Smooth muscle cell (in vitro differentiated cells): ENCODE measurements at regions not wholly inside any gene's neighbourhood (a gene's known extent, or its start where the extent isn't known, plus 50 kb on each side); places are given as distances from the start of the nearest gene placed in this dataset.

Experiments used
- DNase-seq: peaks from one replicate; lab custom pipeline; 2025; ENCODE audit not compliant: unreplicated experiment; lab: John Stamatoyannopoulos, UW
- H2AFZ ChIP-seq: fragments of 200-600 bp; sonication (generic); 2 replicates; pipeline ENCODE4 v1.6.0; 2016; ENCODE audit warnings: antibody characterized with exemption, low read depth, mild to moderate bottlenecking
- H3F3A ChIP-seq: fragments of 200-600 bp; sonication (generic); 2 replicates; pipeline ENCODE4 v1.6.0; 2017; ENCODE audit warnings: antibody characterized with exemption, low read depth
- H3K27ac ChIP-seq: fragments of 200-600 bp; sonication (generic); 2 replicates; pipeline ENCODE4 v1.5.1; 2016; ENCODE audit warnings: low read depth, mild to moderate bottlenecking
- H3K27me3 ChIP-seq: fragments of 200-600 bp; sonication (generic); 2 replicates; pipeline ENCODE4 v1.6.1; 2016; ENCODE audit warnings: low read depth, mild to moderate bottlenecking
- H3K36me3 ChIP-seq: fragments of 200-600 bp; sonication (generic); 2 replicates; pipeline ENCODE4 v1.5.1; 2016; ENCODE audit warnings: low read depth
- H3K4me1 ChIP-seq: fragments of 200-600 bp; sonication (generic); 2 replicates; pipeline ENCODE4 v1.5.1; 2016; ENCODE audit warnings: low read depth
- H3K4me2 ChIP-seq: fragments of 200-600 bp; sonication (generic); 2 replicates; pipeline ENCODE4 v1.6.0; 2016; ENCODE audit warnings: mild to moderate bottlenecking
- H3K4me3 ChIP-seq: fragments of 200-600 bp; sonication (generic); 2 replicates; pipeline ENCODE4 v1.5.1; 2016; ENCODE audit warnings: mild to moderate bottlenecking
- H3K79me2 ChIP-seq: fragments of 200-600 bp; sonication (generic); 2 replicates; pipeline ENCODE4 v1.6.0; 2016; ENCODE audit warnings: low read depth, mild to moderate bottlenecking
- H3K9ac ChIP-seq: fragments of 200-600 bp; sonication (generic); 2 replicates; pipeline ENCODE4 v1.6.0; 2016; ENCODE audit warnings: low read depth
- H3K9me3 ChIP-seq: fragments of 200-600 bp; sonication (generic); replicated peaks from 2 replicates; pipeline ENCODE4 v1.5.1; 2016; ENCODE audit warnings: low read depth
- H4K20me1 ChIP-seq: fragments of 200-600 bp; sonication (generic); 2 replicates; pipeline ENCODE4 v1.6.0; 2016; ENCODE audit warnings: low read depth
- CTCF ChIP-seq: fragments of 200-600 bp; sonication (generic); IDR thresholded peaks from 2 replicates; pipeline ENCODE4 v1.5.1; 2017; ENCODE audit warnings: borderline replicate concordance, mild to moderate bottlenecking, antibody characterized with exemption; ENCODE audit not compliant: insufficient read depth, poor library complexity, severe bottlenecking
- WGBS: methylation state at CpG from one replicate; pipeline ENCODE4 v1.1.7; 2016; ENCODE audit warnings: low lambda C conversion rate; 5-methylcytosine and 5-hydroxymethylcytosine counted together

- DNase-seq: no peak
- Histone ChIP-seq H3K27ac (no peak overlapping the region), H3K9me3 (no peaks in the 10 kb centered on the region), H3K36me3 (no peaks in the 10 kb centered on the region), H3K4me1 (no peaks in the 10 kb centered on the region), H3K79me2 (no peaks in the 10 kb centered on the region), H3K9ac (no peak overlapping the region), H3K27me3 (peaks cover 24% of the 10 kb centered on the region), H3F3A (no peaks in the 10 kb centered on the region), H4K20me1 (no peaks in the 10 kb centered on the region), H3K4me2 (no peak overlapping the region), H3K4me3 (no peak overlapping the region), H2AFZ (no peak overlapping the region)
- 87% methylated on average over 4 of the region's 4 CpGs for WGBS
- TF ChIP-seq CTCF: no peak
These were observed 249.5 kb upstream of the IGF1R start for GRCh38 chr15:98398886-98399285.

DNA sequence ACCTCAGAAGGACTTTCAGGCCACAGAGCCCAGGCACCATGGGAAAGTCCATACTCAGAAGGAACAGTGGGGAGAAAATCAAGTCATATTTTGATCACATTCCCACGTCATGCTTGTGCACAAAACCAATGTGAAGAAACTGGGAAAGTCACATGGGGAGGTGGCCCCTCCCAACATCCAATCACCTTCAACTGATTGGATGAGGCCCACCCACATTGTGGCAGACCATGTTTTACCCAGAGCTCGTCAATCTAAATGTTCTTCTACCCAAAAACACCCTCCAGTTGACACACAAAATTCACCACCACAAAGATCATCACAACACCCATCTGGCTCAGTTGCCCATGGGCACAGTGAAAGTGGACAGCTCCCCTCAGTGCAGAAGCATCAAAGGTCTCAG lies 248.2 kb upstream of the IGF1R start:
- H3K4me2 ChIP-seq: no peak overlapping the region
- DNase-seq: no peak
- 67% methylated on average over 2 of the region's 2 CpGs for WGBS
- H3K4me3 ChIP-seq: no peak overlapping the region
- no peaks in the 10 kb centered on the region for H3K9me3 ChIP-seq
- no peaks in the 10 kb centered on the region for H3K79me2 ChIP-seq
- H4K20me1 ChIP-seq: no peaks in the 10 kb centered on the region
- H2AFZ ChIP-seq: no peak overlapping the region
- no peaks in the 10 kb centered on the region for H3K36me3 ChIP-seq
- no peaks in the 10 kb centered on the region for H3K4me1 ChIP-seq
- TF ChIP-seq CTCF: no peak
- no peak overlapping the region for H3K27ac ChIP-seq
- H3K27me3 ChIP-seq: peaks cover 18% of the 10 kb centered on the region
- no peak overlapping the region for H3K9ac ChIP-seq
- no peaks in the 10 kb centered on the region for H3F3A ChIP-seq

- Histone ChIP-seq H3K79me2 (no peaks in the 10 kb centered on the region), H3K9ac (no peak overlapping the region), H3K4me3 (no peak overlapping the region), H3K9me3 (no peaks in the 10 kb centered on the region), H4K20me1 (no peaks in the 10 kb centered on the region), H3F3A (no peaks in the 10 kb centered on the region), H3K27ac (no peak overlapping the region), H3K27me3 (peaks cover 11% of the 10 kb centered on the region), H2AFZ (no peak overlapping the region), H3K36me3 (no peaks in the 10 kb centered on the region), H3K4me2 (no peak overlapping the region), H3K4me1 (no peaks in the 10 kb centered on the region)
- WGBS: 57% methylated on average over 3 of the region's 3 CpGs
- no peak for TF ChIP-seq CTCF
- no peak for DNase-seq
These were observed 247.3 kb upstream of the IGF1R start for GRCh38 chr15:98401029-98401428.

GRCh38 chr15:98402486-98402885 lies 245.9 kb upstream of the IGF1R start:
- Histone ChIP-seq H3K27me3 (peaks cover 4% of the 10 kb centered on the region), H3F3A (no peaks in the 10 kb centered on the region), H3K79me2 (no peaks in the 10 kb centered on the region), H3K9me3 (no peaks in the 10 kb centered on the region), H2AFZ (no peak overlapping the region), H3K27ac (no peak overlapping the region), H4K20me1 (no peaks in the 10 kb centered on the region), H3K4me2 (no peak overlapping the region), H3K4me1 (no peaks in the 10 kb centered on the region), H3K9ac (no peak overlapping the region), H3K4me3 (no peak overlapping the region), H3K36me3 (no peaks in the 10 kb centered on the region)
- 85% methylated on average over 3 of the region's 3 CpGs for WGBS
- no peak for DNase-seq
- TF ChIP-seq CTCF: no peak
